B cell (primary cell): ENCODE measurements at regions not wholly inside any gene's neighbourhood (a gene's known extent, or its start where the extent isn't known, plus 50 kb on each side); places are given as distances from the start of the nearest gene placed in this dataset.

ENCODE experiments used
- ATAC-seq: fragments of 200-7000 bp; cut with Tn5 transposase; one replicate; pipeline ENCODE4 v1.10.0; 2021; ENCODE audit warnings: low read depth, mild to moderate bottlenecking, moderate number of reproducible peaks, moderate library complexity
- CTCF ChIA-PET: fragments of 350-600 bp; sonication (Branson Sonifier 250); formaldehyde crosslinking; loops from one replicate; lab custom pipeline; 2021; ENCODE audit warnings: antibody characterized with exemption, inconsistent platforms; lab: Charles Lee
- POLR2A ChIA-PET: fragments of 350-600 bp; sonication (Branson Sonifier 250); formaldehyde crosslinking; loops from one replicate; lab custom pipeline; 2021; ENCODE audit warnings: antibody characterized with exemption; lab: Charles Lee
- DNase-seq: peaks from one replicate; pipeline ENCODE4 v3.0.0; 2013
- H2AFZ ChIP-seq: 2 replicates; pipeline ENCODE4 v1.6.1; 2012; ENCODE audit warnings: mild to moderate bottlenecking, low read depth, low read length; ENCODE audit not compliant: insufficient read depth, poor library complexity, severe bottlenecking
- H3K27ac ChIP-seq, 2 donors: 1 replicate in 1 of 2; 2 replicates in 1 of 2; pipeline ENCODE4 v1.5.1; 2012 to 2013; ENCODE audit warnings: low read length in 2 of 2, mild to moderate bottlenecking in 2 of 2, moderate library complexity in 1 of 2
- H3K27me3 ChIP-seq, 4 experiments: fragments of 200-600 bp in 1 of 4; sonication (generic) in 1 of 4; replicated peaks in 1 of 4; 1 replicate in 2 of 4; 2 replicates in 2 of 4; pipeline versions ENCODE4 v1.6.1 to v1.7.0; 2013 to 2016; ENCODE audit warnings: low read length in 3 of 4, mild to moderate bottlenecking in 2 of 4, mixed read lengths in 1 of 4, moderate library complexity in 1 of 4; ENCODE audit not compliant: insufficient read depth in 4 of 4, control insufficient read depth in 3 of 4; ENCODE audit errors: control extremely low read depth in 1 of 4
- H3K36me3 ChIP-seq, 2 experiments: replicated peaks in 1 of 2; 1 replicate in 1 of 2; 2 replicates in 1 of 2; pipeline versions ENCODE4 v1.6.1 to v1.7.1; 2013; ENCODE audit warnings: low read length in 1 of 2; ENCODE audit not compliant: insufficient read depth in 2 of 2, control insufficient read depth in 1 of 2; ENCODE audit errors: control extremely low read depth in 1 of 2, extremely low read depth in 1 of 2
- H3K4me1 ChIP-seq, 2 donors: fragments of 200-600 bp in 1 of 2; sonication (generic) in 1 of 2; 1 replicate in 1 of 2; 2 replicates in 1 of 2; pipeline versions ENCODE4 v1.5.1 to v1.6.1; 2013 to 2017; ENCODE audit warnings: low read length in 2 of 2; ENCODE audit not compliant: control insufficient read depth in 2 of 2, insufficient read depth in 2 of 2
- H3K4me2 ChIP-seq: replicated peaks from 2 replicates; pipeline ENCODE3; 2012; ENCODE audit warnings: mild to moderate bottlenecking, low read depth, low read length; ENCODE audit not compliant: poor library complexity, severe bottlenecking
- H3K4me3 ChIP-seq, 5 experiments: fragments of 200-600 bp in 1 of 5; sonication (generic) in 1 of 5; 1 replicate in 3 of 5; 2 replicates in 2 of 5; pipeline versions ENCODE4 v1.5.1 to v1.7.0; 2011 to 2016; ENCODE audit warnings: low read length in 4 of 5, mild to moderate bottlenecking in 4 of 5, low read depth in 2 of 5, control low read depth in 1 of 5, moderate library complexity in 1 of 5; ENCODE audit not compliant: insufficient read depth in 1 of 5; ENCODE audit errors: control extremely low read depth in 1 of 5, extremely low read depth in 1 of 5
- H3K79me2 ChIP-seq: fragments of 200-600 bp; sonication (generic); one replicate; pipeline ENCODE4 v1.6.0; 2016; ENCODE audit warnings: low read length; ENCODE audit not compliant: control insufficient read depth, insufficient read depth
- H3K9ac ChIP-seq: fragments of 200-600 bp; sonication (generic); 2 replicates; pipeline ENCODE4 v1.6.1; 2017; ENCODE audit warnings: mild to moderate bottlenecking, low read length, moderate library complexity
- H3K9me3 ChIP-seq, 3 donors: one replicate each; pipeline versions ENCODE4 v1.6.1 to v1.7.1; 2013; ENCODE audit warnings: low read length in 2 of 3; ENCODE audit not compliant: control insufficient read depth in 2 of 3, insufficient read depth in 1 of 3; ENCODE audit errors: control extremely low read depth in 1 of 3
- H4K20me1 ChIP-seq: 2 replicates; pipeline ENCODE4 v1.6.0; 2012; ENCODE audit warnings: mild to moderate bottlenecking, low read length; ENCODE audit not compliant: insufficient read depth, control insufficient read depth, poor library complexity, severe bottlenecking
- H3K27ac Mint-ChIP-seq: one replicate; pipeline ENCODE4 v1.8.0; 2021; ENCODE audit warnings: mixed read lengths
- H3K27me3 Mint-ChIP-seq: one replicate; pipeline ENCODE4 v1.8.0; 2021; ENCODE audit warnings: mixed read lengths
- H3K4me1 Mint-ChIP-seq: one replicate; pipeline ENCODE4 v1.8.0; 2021; ENCODE audit warnings: mixed read lengths
- H3K4me3 Mint-ChIP-seq: one replicate; pipeline ENCODE4 v1.8.0; 2021; ENCODE audit warnings: mixed read lengths
- H3K9me3 Mint-ChIP-seq: one replicate; pipeline ENCODE4 v1.8.0; 2022; ENCODE audit warnings: mixed read lengths; ENCODE audit not compliant: insufficient read depth
- CTCF ChIP-seq: fragments of 200-600 bp; IDR thresholded peaks from one replicate; pipeline ENCODE4 v1.8.0; 2022; ENCODE audit warnings: antibody characterized with exemption, mild to moderate bottlenecking
- EZH2 ChIP-seq: IDR thresholded peaks from 2 replicates; pipeline ENCODE4 v1.6.1; 2012; ENCODE audit warnings: borderline replicate concordance, low read depth, mild to moderate bottlenecking, moderate library complexity, low read length; ENCODE audit not compliant: insufficient read depth, poor library complexity, severe bottlenecking
- WGBS: methylation state at CpG from one replicate; pipeline ENCODE4 v1.1.5; 2013; ENCODE audit warnings: missing lambda C conversion rate; ENCODE audit not compliant: insufficient coverage; 5-methylcytosine and 5-hydroxymethylcytosine counted together
- intact Hi-C: fragments of 100-400 bp; cut with micrococcal nuclease; formaldehyde crosslinking; loops from one replicate; pipeline ENCODE4 v1.10.0; 2022

GRCh38 chr2:41622301-41622700, 425.5 kb upstream of the PKDCC start:
- no CpG with 5 or more reads among the region's 5 CpGs for WGBS
- no peaks in the 10 kb centered on the region for H3K9me3 ChIP-seq
- H3K4me1 ChIP-seq = no peaks in the 10 kb centered on the region
- no peaks in the 10 kb centered on the region for H3K79me2 ChIP-seq
- POLR2A ChIA-PET = no interaction called here
- ATAC-seq = no peak
- CTCF ChIA-PET = no interaction called here
- DNase-seq = no peak
- TF ChIP-seq CTCF (no peak), EZH2 (no peak)
- no peaks in the 10 kb centered on the region for H4K20me1 ChIP-seq
- no peak overlapping the region for H3K9ac ChIP-seq
- H3K27ac ChIP-seq = no peak overlapping the region
- no peak overlapping the region for H3K4me2 ChIP-seq
- no peaks in the 10 kb centered on the region for H3K36me3 ChIP-seq
- Mint-ChIP-seq H3K4me1 (no peaks in the 10 kb centered on the region), H3K4me3 (no peak overlapping the region), H3K27me3 (peaks cover 6% of the 10 kb centered on the region), H3K27ac (no peak overlapping the region), H3K9me3 (no peaks in the 10 kb centered on the region)
- no peaks in the 10 kb centered on the region for H3K27me3 ChIP-seq
- H3K4me3 ChIP-seq = no peak overlapping the region
- intact Hi-C loops = no loop called here
- no peak overlapping the region for H2AFZ ChIP-seq

GRCh38 chr2:41626936-41627335, 420.9 kb upstream of the PKDCC start:
- POLR2A ChIA-PET = no interaction called here
- Mint-ChIP-seq H3K9me3 (no peaks in the 10 kb centered on the region), H3K4me3 (no peak overlapping the region), H3K4me1 (no peaks in the 10 kb centered on the region), H3K27ac (no peak overlapping the region), H3K27me3 (peaks cover 3% of the 10 kb centered on the region)
- H3K4me2 ChIP-seq = no peak overlapping the region
- H3K79me2 ChIP-seq = no peaks in the 10 kb centered on the region
- TF ChIP-seq EZH2 (no peak), CTCF (no peak)
- intact Hi-C loops = no loop called here
- no peak for ATAC-seq
- no peak for DNase-seq
- no peak overlapping the region for H3K9ac ChIP-seq
- no peaks in the 10 kb centered on the region for H3K9me3 ChIP-seq
- no peaks in the 10 kb centered on the region for H4K20me1 ChIP-seq
- no peak overlapping the region for H3K27ac ChIP-seq
- H3K36me3 ChIP-seq = no peaks in the 10 kb centered on the region
- H3K27me3 ChIP-seq = no peaks in the 10 kb centered on the region
- WGBS = no CpG with 5 or more reads among the region's 2 CpGs
- H3K4me1 ChIP-seq = no peaks in the 10 kb centered on the region
- no peak overlapping the region for H2AFZ ChIP-seq
- CTCF ChIA-PET = no interaction called here
- H3K4me3 ChIP-seq = no peak overlapping the region
